ENCODE measurements at regions not wholly inside any gene's neighbourhood (a gene's known extent, or its start where the extent isn't known, plus 50 kb on each side); places are given as distances from the start of the nearest gene placed in this dataset.

DNA sequence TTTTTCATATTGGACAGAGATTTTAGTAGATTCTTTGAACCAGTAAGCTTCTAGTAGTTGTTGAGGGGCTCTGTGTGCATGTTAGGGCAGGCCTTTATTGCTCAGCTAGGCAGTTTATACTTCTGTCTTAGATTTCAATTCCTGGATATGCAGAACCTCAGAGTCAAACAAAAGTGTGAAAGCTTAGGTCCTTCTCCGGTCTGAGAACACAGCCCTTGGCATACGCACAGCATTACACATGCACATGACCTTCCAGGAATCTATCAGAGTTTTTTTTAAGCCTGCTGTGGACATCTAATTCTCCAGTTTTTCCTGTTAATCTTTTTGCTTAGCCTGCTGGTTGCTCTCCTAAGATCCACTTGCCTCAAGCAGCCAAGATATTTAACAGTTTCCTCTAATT, 77.9 kb upstream of the KL start (continued):
- TF ChIP-seq CHD2 (IDR thresholded peaks at IDR 0.05; ENCODE audit: low read length, partially characterized antibody) (no peak), ZFP36 (IDR thresholded peaks at IDR 0.05; ENCODE audit: borderline replicate concordance, partially characterized antibody) (no peak), RAD21 (conservative IDR thresholded peaks at IDR 0.05 in 1 of 2, IDR thresholded peaks at IDR 0.05 in 1 of 2) (no peak)

GRCh38 chr13:32938907-32939306, 77.3 kb upstream of the KL start:
- no peak; a peak in 1 of 6 replicates for ATAC-seq
- POLR2A ChIA-PET = no interaction called here
- FAIRE-seq = no peak
- Histone ChIP-seq H3K4me3 (no peak overlapping the region), H3K4me2 (no peak overlapping the region), H3K4me1 (no peaks in the 10 kb centered on the region), H3K9me3 (peaks cover 5% of the 10 kb centered on the region), H3K27ac (no peak overlapping the region)
- DNase-seq (ENCODE audit: low read depth in 1 of 2, low spot score in 1 of 2) = peak in 1 of 2 experiments; percentile 3
- TF ChIP-seq CHD4 (IDR thresholded peaks at IDR 0.05; ENCODE audit: borderline replicate concordance) (no peak), RAD21 (conservative IDR thresholded peaks at IDR 0.05 in 1 of 2, IDR thresholded peaks at IDR 0.05 in 1 of 2) (no peak)
- CTCF ChIA-PET = no interaction called here
- WGBS (ENCODE audit: missing lambda C conversion rate) = 30% methylated on average over 1 of the region's 2 CpGs

DNA sequence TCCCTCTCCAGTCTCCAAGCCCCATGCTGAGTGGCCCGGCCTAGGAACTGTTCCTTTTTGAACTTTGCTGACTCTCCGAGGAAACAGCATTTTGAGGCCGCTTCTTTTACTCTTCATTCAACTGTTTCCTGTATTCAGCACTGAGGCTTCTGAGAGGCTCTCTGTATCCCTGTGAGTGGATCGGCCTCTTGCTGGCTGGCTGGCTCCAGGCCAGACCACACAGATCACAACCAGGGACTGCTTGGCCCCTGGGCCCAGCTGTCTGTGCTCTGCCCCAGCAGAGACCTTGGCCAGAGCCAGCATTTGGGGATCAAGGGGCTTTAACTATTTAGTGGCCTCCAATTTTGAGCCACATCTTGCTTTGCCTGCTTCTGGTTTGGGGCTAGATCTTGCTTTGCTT, 75.6 kb upstream of the KL start:
- CTCF ChIA-PET = no interaction called here

GRCh38 chr13:32941368-32941767, 74.9 kb upstream of the KL start:
- Histone ChIP-seq H3K9me3 (peaks cover 5% of the 10 kb centered on the region), H3K4me3 (no peak overlapping the region), H3K27ac (no peak overlapping the region), H3K4me2 (no peak overlapping the region), H3K4me1 (no peaks in the 10 kb centered on the region)
- DNase-seq (ENCODE audit: low read depth in 1 of 2, low spot score in 1 of 2) = no peak
- ChIA-PET POLR2A (no interaction called here), CTCF (no interaction called here)
- ATAC-seq = no peak
- 44% methylated on average over 3 of the region's 3 CpGs for WGBS (ENCODE audit: missing lambda C conversion rate)
- no peak for FAIRE-seq
- TF ChIP-seq JUNB (IDR thresholded peaks at IDR 0.05) (no peak), EHMT2 (IDR thresholded peaks at IDR 0.05; ENCODE audit: low read depth) (no peak), HOXB5 (CRISPR knock-in tag; IDR thresholded peaks at IDR 0.05) (no peak), MAZ (IDR thresholded peaks at IDR 0.05; ENCODE audit: borderline replicate concordance, low read depth, low read length) (no peak), NFE2L2 (conservative IDR thresholded peaks at IDR 0.05; ENCODE audit: low read length) (no peak), CBX2 (IDR thresholded peaks at IDR 0.05; ENCODE audit: borderline replicate concordance, low read depth) (no peak), CHD4 (IDR thresholded peaks at IDR 0.05; ENCODE audit: borderline replicate concordance) (no peak), CEBPB (IDR thresholded peaks at IDR 0.05) (no peak), HOXA7 (CRISPR knock-in tag; IDR thresholded peaks at IDR 0.05) (no peak), SREBF2 (IDR thresholded peaks at IDR 0.05) (no peak), RNF2 (IDR thresholded peaks at IDR 0.05; ENCODE audit: borderline replicate concordance, low read depth) (no peak), RFX5 (IDR thresholded peaks at IDR 0.05) (no peak), PHF8 (IDR thresholded peaks at IDR 0.05; ENCODE audit: borderline replicate concordance, low read depth) (no peak), CTCF (IDR thresholded peaks at IDR 0.05) (no peak)
- TF ChIP-seq, protein P1, sequence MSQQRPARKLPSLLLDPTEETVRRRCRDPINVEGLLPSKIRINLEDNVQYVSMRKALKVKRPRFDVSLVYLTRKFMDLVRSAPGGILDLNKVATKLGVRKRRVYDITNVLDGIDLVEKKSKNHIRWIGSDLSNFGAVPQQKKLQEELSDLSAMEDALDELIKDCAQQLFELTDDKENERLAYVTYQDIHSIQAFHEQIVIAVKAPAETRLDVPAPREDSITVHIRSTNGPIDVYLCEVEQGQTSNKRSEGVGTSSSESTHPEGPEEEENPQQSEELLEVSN (IDR thresholded peaks at IDR 0.05; ENCODE audit: borderline replicate concordance, low read depth) = no peak
- TF ChIP-seq, protein P2, sequence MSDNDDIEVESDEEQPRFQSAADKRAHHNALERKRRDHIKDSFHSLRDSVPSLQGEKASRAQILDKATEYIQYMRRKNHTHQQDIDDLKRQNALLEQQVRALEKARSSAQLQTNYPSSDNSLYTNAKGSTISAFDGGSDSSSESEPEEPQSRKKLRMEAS (IDR thresholded peaks at IDR 0.05) = no peak

More for the DNA sequence above, 75.6 kb upstream of the KL start:
- Histone ChIP-seq H3K27ac (no peak overlapping the region), H3K4me1 (no peaks in the 10 kb centered on the region), H3K9me3 (peaks cover 5% of the 10 kb centered on the region), H3K4me3 (no peak overlapping the region), H3K4me2 (no peak overlapping the region)
- FAIRE-seq (no peak), ATAC-seq (no peak), DNase-seq (ENCODE audit: low read depth in 1 of 2, low spot score in 1 of 2) (no peak)
- POLR2A ChIA-PET = no interaction called here
- TF ChIP-seq TFCP2L1 (CRISPR knock-in tag; IDR thresholded peaks at IDR 0.05) (no peak), ESRRA (IDR thresholded peaks at IDR 0.05; ENCODE audit: borderline replicate concordance, low read length) (no peak), TP53 (CRISPR knock-in tag; IDR thresholded peaks at IDR 0.05) (no peak), RCOR1 (IDR thresholded peaks at IDR 0.05; ENCODE audit: low read depth, low read length) (no peak), HDAC2 (IDR thresholded peaks at IDR 0.05) (no peak), EP300 (IDR thresholded peaks at IDR 0.05) (no peak), RARB (CRISPR knock-in tag; IDR thresholded peaks at IDR 0.05) (no peak), HMGXB4 (CRISPR knock-in tag; IDR thresholded peaks at IDR 0.05; ENCODE audit: borderline replicate concordance) (no peak), ATOH8 (CRISPR knock-in tag; IDR thresholded peaks at IDR 0.05; ENCODE audit: low read depth) (no peak), CHD4 (IDR thresholded peaks at IDR 0.05; ENCODE audit: borderline replicate concordance) (no peak)
- TF ChIP-seq, protein P2 (IDR thresholded peaks at IDR 0.05) = no peak
- WGBS (ENCODE audit: missing lambda C conversion rate) = 44% methylated on average over 4 of the region's 4 CpGs
